ENCODE measurements at regions not wholly inside any gene's neighbourhood (a gene's known extent, or its start where the extent isn't known, plus 50 kb on each side); places are given as distances from the start of the nearest gene placed in this dataset.
A peak's percentile ranks its signal among the peaks of the same experiment; 100 is the strongest.

GRCh38 chr6:56843476-56844349 is 111.2 kb upstream of the BEND6 start:
- H3K79me2 ChIP-seq (ENCODE audit: insufficient read depth, low read length) = no peaks in the 10 kb centered on the region
- no peaks in the 10 kb centered on the region for H3K9me3 ChIP-seq (ENCODE audit: insufficient read depth, low read length)
- peak overlapping the region; percentile 47 for H3K4me2 ChIP-seq (ENCODE audit: low read depth, low read length, poor library complexity, severe bottlenecking)
- H3K27ac ChIP-seq (ENCODE audit: low read depth, low read length) = no peak overlapping the region
- TF ChIP-seq CTCF (IDR thresholded peaks at IDR 0.05; ENCODE audit: insufficient read depth, low read length, poor library complexity, severe bottlenecking) (peak; percentile 21), EZH2phosphoT487 (conservative IDR thresholded peaks at IDR 0.05; ENCODE audit: low read length) (no peak)
- peak overlapping the region; percentile 40 for H3K4me3 ChIP-seq (ENCODE audit: insufficient read depth, low read length, poor library complexity, severe bottlenecking)
- no peaks in the 10 kb centered on the region for H4K20me1 ChIP-seq (ENCODE audit: low read depth, low read length)
- no peaks in the 10 kb centered on the region for H3F3A ChIP-seq (ENCODE audit: insufficient read depth)
- no peaks in the 10 kb centered on the region for H3K9me2 ChIP-seq (replicated peaks; ENCODE audit: insufficient read depth, low read length)
- H3K36me3 ChIP-seq (ENCODE audit: low read length) = no peaks in the 10 kb centered on the region
- H3K9ac ChIP-seq (ENCODE audit: low read length) = peak overlapping the region; percentile 21; the same call in 1 of the 2 replicates
- no peaks in the 10 kb centered on the region for H3K27me3 ChIP-seq (ENCODE audit: low read length)
- peak overlapping the region; percentile 49 for H2AFZ ChIP-seq (ENCODE audit: low read depth, low read length, severe bottlenecking)

- no peaks in the 10 kb centered on the region for H4K20me1 ChIP-seq (ENCODE audit: low read depth, low read length)
- H3K27me3 ChIP-seq (ENCODE audit: low read length) = no peaks in the 10 kb centered on the region
- TF ChIP-seq EZH2phosphoT487 (conservative IDR thresholded peaks at IDR 0.05; ENCODE audit: low read length) (no peak), CTCF (IDR thresholded peaks at IDR 0.05; ENCODE audit: insufficient read depth, low read length, poor library complexity, severe bottlenecking) (no peak)
- no peaks in the 10 kb centered on the region for H3K36me3 ChIP-seq (ENCODE audit: low read length)
- no peak overlapping the region for H3K9ac ChIP-seq (ENCODE audit: low read length)
- H3K27ac ChIP-seq (ENCODE audit: low read depth, low read length) = no peak overlapping the region
- H3K9me3 ChIP-seq (ENCODE audit: insufficient read depth, low read length) = no peaks in the 10 kb centered on the region
- no peaks in the 10 kb centered on the region for H3K79me2 ChIP-seq (ENCODE audit: insufficient read depth, low read length)
- no peak overlapping the region for H3K4me3 ChIP-seq (ENCODE audit: insufficient read depth, low read length, poor library complexity, severe bottlenecking)
- H3K9me2 ChIP-seq (replicated peaks; ENCODE audit: insufficient read depth, low read length) = no peaks in the 10 kb centered on the region
- H3F3A ChIP-seq (ENCODE audit: insufficient read depth) = no peaks in the 10 kb centered on the region
- H2AFZ ChIP-seq (ENCODE audit: low read depth, low read length, severe bottlenecking) = no peak overlapping the region
- H3K4me2 ChIP-seq (ENCODE audit: low read depth, low read length, poor library complexity, severe bottlenecking) = no peak overlapping the region
Observed at GRCh38 chr6:56842686-56843475, 112.0 kb upstream of the BEND6 start.

- H3K9me2 ChIP-seq (replicated peaks; ENCODE audit: insufficient read depth, low read length) = no peaks in the 10 kb centered on the region
- H3K9me3 ChIP-seq (ENCODE audit: insufficient read depth, low read length) = no peaks in the 10 kb centered on the region
- no peak overlapping the region for H3K27ac ChIP-seq (ENCODE audit: low read depth, low read length)
- H3K4me2 ChIP-seq (ENCODE audit: low read depth, low read length, poor library complexity, severe bottlenecking) = no peak overlapping the region
- H3K36me3 ChIP-seq (ENCODE audit: low read length) = no peaks in the 10 kb centered on the region
- no peak overlapping the region for H3K9ac ChIP-seq (ENCODE audit: low read length)
- H4K20me1 ChIP-seq (ENCODE audit: low read depth, low read length) = no peaks in the 10 kb centered on the region
- no peaks in the 10 kb centered on the region for H3K79me2 ChIP-seq (ENCODE audit: insufficient read depth, low read length)
- H3F3A ChIP-seq (ENCODE audit: insufficient read depth) = no peaks in the 10 kb centered on the region
- no peak overlapping the region for H2AFZ ChIP-seq (ENCODE audit: low read depth, low read length, severe bottlenecking)
- no peak overlapping the region for H3K4me3 ChIP-seq (ENCODE audit: insufficient read depth, low read length, poor library complexity, severe bottlenecking)
- TF ChIP-seq CTCF (IDR thresholded peaks at IDR 0.05; ENCODE audit: insufficient read depth, low read length, poor library complexity, severe bottlenecking) = no peak
- TF ChIP-seq EZH2phosphoT487 (conservative IDR thresholded peaks at IDR 0.05; ENCODE audit: low read length) = no peak
- no peaks in the 10 kb centered on the region for H3K27me3 ChIP-seq (ENCODE audit: low read length)
Observed at GRCh38 chr6:56841751-56842150, 113.2 kb upstream of the BEND6 start.
